ENCODE measurements at regions not wholly inside any gene's neighbourhood (a gene's known extent, or its start where the extent isn't known, plus 50 kb on each side); places are given as distances from the start of the nearest gene placed in this dataset.
A peak's percentile ranks its signal among the peaks of the same experiment; 100 is the strongest.

DNA sequence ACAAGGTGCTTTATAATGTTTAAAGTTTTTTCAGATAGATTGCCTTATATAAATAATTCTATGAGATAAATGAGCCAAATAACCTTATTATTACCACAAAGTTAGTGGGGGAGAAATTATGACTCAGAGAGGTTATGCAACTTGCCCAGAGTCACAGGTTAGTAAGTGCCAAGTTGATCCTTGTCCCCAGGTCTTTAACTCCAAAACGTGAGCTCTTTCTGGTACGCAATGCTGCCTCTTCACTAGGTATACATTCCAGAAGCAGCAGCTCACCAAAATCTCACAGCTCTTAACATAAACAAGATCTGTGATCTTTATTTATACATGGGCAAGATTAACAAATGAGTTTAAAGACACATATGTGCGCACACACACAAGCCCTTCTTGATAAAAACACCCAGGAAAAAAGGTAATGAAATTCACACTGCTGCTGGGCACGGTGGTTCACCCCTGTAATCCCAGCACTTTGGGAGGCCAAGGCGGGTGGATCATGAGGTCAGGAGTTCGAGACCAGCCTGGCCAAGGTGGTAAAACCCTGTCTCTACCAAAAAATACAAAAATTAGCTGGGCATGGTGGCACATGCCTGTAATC is 59.8 kb upstream of the NR2F2 start:
- DNase-seq (ENCODE audit: unreplicated experiment) = peak; percentile 88
- POLR2A ChIA-PET = interaction anchor here (0.6 to 2.3 kb wide), 8 partner anchors 9 to 673 kb away, joined by 3 to 16 read pairs (median 3); no protein-coding TSS in a partner anchor
- intact Hi-C loops (cut with micrococcal nuclease) = loop anchor here (1.0 to 10.0 kb wide), 3 partner anchors 39 to 156 kb away; no protein-coding TSS in a partner anchor
- no peaks in the 10 kb centered on the region for H3K36me3 Mint-ChIP-seq (ENCODE audit: insufficient read depth, unreplicated experiment)
- BruUV-seq (replicated peaks) = no TSS peak
- no peaks in the 10 kb centered on the region for H3K9me3 Mint-ChIP-seq (ENCODE audit: unreplicated experiment)
- H3K4me3 Mint-ChIP-seq (ENCODE audit: unreplicated experiment) = no peak overlapping the region
- TF ChIP-seq, protein P1, sequence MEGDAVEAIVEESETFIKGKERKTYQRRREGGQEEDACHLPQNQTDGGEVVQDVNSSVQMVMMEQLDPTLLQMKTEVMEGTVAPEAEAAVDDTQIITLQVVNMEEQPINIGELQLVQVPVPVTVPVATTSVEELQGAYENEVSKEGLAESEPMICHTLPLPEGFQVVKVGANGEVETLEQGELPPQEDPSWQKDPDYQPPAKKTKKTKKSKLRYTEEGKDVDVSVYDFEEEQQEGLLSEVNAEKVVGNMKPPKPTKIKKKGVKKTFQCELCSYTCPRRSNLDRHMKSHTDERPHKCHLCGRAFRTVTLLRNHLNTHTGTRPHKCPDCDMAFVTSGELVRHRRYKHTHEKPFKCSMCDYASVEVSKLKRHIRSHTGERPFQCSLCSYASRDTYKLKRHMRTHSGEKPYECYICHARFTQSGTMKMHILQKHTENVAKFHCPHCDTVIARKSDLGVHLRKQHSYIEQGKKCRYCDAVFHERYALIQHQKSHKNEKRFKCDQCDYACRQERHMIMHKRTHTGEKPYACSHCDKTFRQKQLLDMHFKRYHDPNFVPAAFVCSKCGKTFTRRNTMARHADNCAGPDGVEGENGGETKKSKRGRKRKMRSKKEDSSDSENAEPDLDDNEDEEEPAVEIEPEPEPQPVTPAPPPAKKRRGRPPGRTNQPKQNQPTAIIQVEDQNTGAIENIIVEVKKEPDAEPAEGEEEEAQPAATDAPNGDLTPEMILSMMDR (IDR thresholded peaks at IDR 0.05; ENCODE audit: unreplicated experiment) = no peak
- peaks cover 48% of the 10 kb centered on the region for H3K4me1 Mint-ChIP-seq (ENCODE audit: insufficient read depth, unreplicated experiment)
- H3K27ac Mint-ChIP-seq (ENCODE audit: low read depth, unreplicated experiment) = peak overlapping the region; percentile 80
- CTCF ChIA-PET = interaction anchor here (0.6 to 4.0 kb wide), 3 partner anchors 57 to 1279 kb away, joined by 3 to 16 read pairs (median 5); no protein-coding TSS in a partner anchor
- no peaks in the 10 kb centered on the region for H3K27me3 Mint-ChIP-seq (ENCODE audit: insufficient read depth, unreplicated experiment)

DNA sequence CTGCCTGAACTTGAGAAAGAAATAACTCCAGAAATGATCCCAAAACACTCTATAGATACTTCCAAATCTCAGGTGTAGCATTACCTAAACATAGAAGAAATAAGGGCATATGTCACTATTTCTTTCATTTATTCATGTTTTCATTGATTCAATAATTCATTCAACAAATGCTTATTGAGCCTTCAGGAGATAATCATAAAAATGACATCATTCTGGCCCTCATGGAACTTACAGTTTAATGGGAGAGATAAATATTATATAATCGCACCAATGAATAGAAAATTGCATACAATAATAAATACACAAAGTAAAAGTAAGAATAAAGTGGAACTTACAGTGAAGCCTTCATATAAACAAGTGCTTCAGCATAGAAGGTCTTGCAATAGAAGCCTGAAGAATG is 58.1 kb upstream of the NR2F2 start:
- intact Hi-C loops (cut with micrococcal nuclease) = loop anchor here (5.0 to 10.0 kb wide), 2 partner anchors 55 to 158 kb away; no protein-coding TSS in a partner anchor
- TF ChIP-seq, protein P1 (IDR thresholded peaks at IDR 0.05; ENCODE audit: unreplicated experiment) = no peak
- Mint-ChIP-seq H3K4me1 (ENCODE audit: insufficient read depth, unreplicated experiment) (peaks cover 49% of the 10 kb centered on the region), H3K27me3 (ENCODE audit: insufficient read depth, unreplicated experiment) (no peaks in the 10 kb centered on the region), H3K36me3 (ENCODE audit: insufficient read depth, unreplicated experiment) (no peaks in the 10 kb centered on the region), H3K27ac (ENCODE audit: low read depth, unreplicated experiment) (no peak overlapping the region), H3K9me3 (ENCODE audit: unreplicated experiment) (no peaks in the 10 kb centered on the region), H3K4me3 (ENCODE audit: unreplicated experiment) (no peak overlapping the region)
- BruUV-seq (replicated peaks) = no TSS peak
- CTCF ChIA-PET = no interaction called here
- POLR2A ChIA-PET = interaction anchor here (1.2 kb wide), 1 partner anchor 13 kb away, joined by 3 read pairs; no protein-coding TSS in a partner anchor
- DNase-seq (ENCODE audit: unreplicated experiment) = no peak

DNA sequence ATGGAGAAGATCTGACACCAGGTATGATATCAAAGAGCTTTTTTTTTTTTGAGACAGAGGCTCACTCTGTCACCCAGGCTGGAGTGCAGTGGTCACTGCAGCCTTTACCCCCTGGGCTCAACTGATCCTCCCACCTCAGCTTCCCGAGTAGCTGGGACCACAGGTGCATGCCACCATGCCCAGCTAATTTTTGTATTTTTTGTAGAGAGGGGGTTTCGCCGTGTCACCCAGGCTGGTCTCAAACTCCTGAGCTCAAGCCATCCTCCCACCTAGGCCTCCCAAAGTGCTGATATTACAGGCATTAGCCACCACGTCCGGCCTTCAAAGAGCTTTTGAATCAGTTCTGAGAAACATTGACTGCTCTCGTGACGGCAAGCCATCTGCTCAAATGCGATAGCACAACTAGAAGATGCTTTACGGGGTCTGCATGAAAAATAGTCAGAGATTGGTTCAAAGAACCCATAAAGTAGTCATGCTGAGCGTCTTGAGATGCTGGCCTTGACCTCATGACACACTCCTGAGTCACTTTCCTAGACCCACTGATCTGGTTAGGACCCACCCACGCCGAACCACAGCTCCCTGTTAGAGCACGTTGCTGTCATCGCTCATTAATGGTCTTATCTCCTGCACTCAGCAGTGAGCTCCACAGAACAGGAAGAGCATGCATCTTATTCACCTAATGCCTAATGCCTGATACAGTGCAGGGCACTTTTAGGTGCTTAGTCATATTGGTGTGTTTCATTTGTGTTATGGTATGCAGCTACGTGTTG is 57.0 kb upstream of the NR2F2 start:
- CTCF ChIA-PET = interaction anchor here (0.7 to 0.9 kb wide), 2 partner anchors 8 to 22 kb away, joined by 3 to 4 read pairs; no protein-coding TSS in a partner anchor
- TF ChIP-seq, protein P1 (IDR thresholded peaks at IDR 0.05; ENCODE audit: unreplicated experiment) = no peak
- Mint-ChIP-seq H3K4me3 (ENCODE audit: unreplicated experiment) (peak overlapping the region; percentile 4), H3K36me3 (ENCODE audit: insufficient read depth, unreplicated experiment) (no peaks in the 10 kb centered on the region), H3K4me1 (ENCODE audit: insufficient read depth, unreplicated experiment) (peaks cover 48% of the 10 kb centered on the region), H3K27ac (ENCODE audit: low read depth, unreplicated experiment) (peak overlapping the region; percentile 69), H3K9me3 (ENCODE audit: unreplicated experiment) (no peaks in the 10 kb centered on the region), H3K27me3 (ENCODE audit: insufficient read depth, unreplicated experiment) (no peaks in the 10 kb centered on the region)
- POLR2A ChIA-PET = interaction anchor here (0.6 to 1.4 kb wide), 6 partner anchors 8 to 1572 kb away, joined by 3 to 5 read pairs (median 3); no protein-coding TSS in a partner anchor
- DNase-seq (ENCODE audit: unreplicated experiment) = peak; percentile 91
- BruUV-seq (replicated peaks) = no TSS peak
- intact Hi-C loops (cut with micrococcal nuclease) = loop anchor here (5.0 to 10.0 kb wide), 2 partner anchors 54 to 159 kb away; no protein-coding TSS in a partner anchor

DNA sequence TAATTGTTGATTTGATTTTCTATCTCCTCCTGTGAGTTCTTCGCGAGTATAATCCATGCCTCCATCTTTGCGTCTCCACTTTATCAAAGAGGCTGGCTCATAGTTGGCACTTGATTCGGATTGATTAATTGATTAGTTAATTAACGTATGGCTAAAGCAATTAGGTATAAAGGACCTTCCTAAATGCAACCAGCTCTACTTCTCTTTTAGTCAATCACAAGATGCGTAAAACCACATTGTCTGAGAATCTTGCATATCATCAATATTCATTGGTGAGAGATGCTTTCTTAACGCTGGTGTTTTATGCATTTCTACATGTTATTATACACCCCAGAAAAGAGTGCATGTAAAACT is 56.4 kb upstream of the NR2F2 start:
- Mint-ChIP-seq H3K9me3 (ENCODE audit: unreplicated experiment) (no peaks in the 10 kb centered on the region), H3K4me3 (ENCODE audit: unreplicated experiment) (peak overlapping the region; percentile 4), H3K36me3 (ENCODE audit: insufficient read depth, unreplicated experiment) (no peaks in the 10 kb centered on the region), H3K27ac (ENCODE audit: low read depth, unreplicated experiment) (no peak overlapping the region), H3K4me1 (ENCODE audit: insufficient read depth, unreplicated experiment) (peaks cover 42% of the 10 kb centered on the region), H3K27me3 (ENCODE audit: insufficient read depth, unreplicated experiment) (no peaks in the 10 kb centered on the region)
- TF ChIP-seq, protein P1 (IDR thresholded peaks at IDR 0.05; ENCODE audit: unreplicated experiment) = no peak
- ChIA-PET POLR2A (interaction anchor here (0.7 to 1.4 kb wide), 3 partner anchors 9 to 155 kb away, joined by 3 to 5 read pairs (median 3); no protein-coding TSS in a partner anchor), CTCF (no interaction called here)
- no TSS peak for BruUV-seq (replicated peaks)
- intact Hi-C loops (cut with micrococcal nuclease) = loop anchor here (5.0 to 10.0 kb wide), 2 partner anchors 53 to 159 kb away; no protein-coding TSS in a partner anchor
- DNase-seq (ENCODE audit: unreplicated experiment) = no peak

Measured in MCF 10A (cell line).